CD14-positive monocyte (primary cell): ENCODE measurements at regions not wholly inside any gene's neighbourhood (a gene's known extent, or its start where the extent isn't known, plus 50 kb on each side); places are given as distances from the start of the nearest gene placed in this dataset.
A peak's percentile ranks its signal among the peaks of the same experiment; 100 is the strongest.
"Not testable (repeated sequence)": the region's sequence is repeated elsewhere in the genome, so short reads cannot be mapped to it uniquely, and the experiment has no call there.

ENCODE experiments used
- DNase-seq, 3 donors: peaks; one replicate each; pipeline ENCODE4 v3.0.0-alpha.2; 2011 to 2022
- H2AFZ ChIP-seq: 2 replicates; pipeline ENCODE4 v1.6.0; 2012; ENCODE audit warnings: mild to moderate bottlenecking, low read depth, low read length, inconsistent platforms; ENCODE audit not compliant: insufficient read depth, poor library complexity, severe bottlenecking
- H3K27ac ChIP-seq, 2 donors: 1 replicate in 1 of 2; 2 replicates in 1 of 2; pipeline ENCODE4 v1.5.1; 2012 to 2013; ENCODE audit warnings: low read length in 2 of 2, control low read depth in 1 of 2, inconsistent platforms in 1 of 2, low read depth in 1 of 2, mild to moderate bottlenecking in 1 of 2
- H3K27me3 ChIP-seq, 2 donors: one replicate each; pipeline versions ENCODE4 v1.6.0 to v1.6.1; 2011 to 2013; ENCODE audit warnings: low read length in 2 of 2; ENCODE audit not compliant: control insufficient read depth in 2 of 2, insufficient read depth in 2 of 2
- H3K36me3 ChIP-seq, 2 donors: replicated peaks in 1 of 2; 1 replicate in 1 of 2; 2 replicates in 1 of 2; pipeline versions ENCODE4 v1.5.1 to v1.6.1; 2012 to 2013; ENCODE audit warnings: low read length in 2 of 2, control low read depth in 1 of 2, inconsistent platforms in 1 of 2, mild to moderate bottlenecking in 1 of 2; ENCODE audit not compliant: insufficient read depth in 2 of 2, control insufficient read depth in 1 of 2
- H3K4me1 ChIP-seq, 2 donors: 1 replicate in 1 of 2; 2 replicates in 1 of 2; pipeline versions ENCODE4 v1.5.1 to v1.6.1; 2012 to 2013; ENCODE audit warnings: low read length in 2 of 2, control low read depth in 1 of 2, inconsistent platforms in 1 of 2, mild to moderate bottlenecking in 1 of 2, moderate library complexity in 1 of 2; ENCODE audit not compliant: insufficient read depth in 2 of 2, control insufficient read depth in 1 of 2
- H3K4me2 ChIP-seq: replicated peaks from 2 replicates; pipeline ENCODE3; 2012; ENCODE audit warnings: low read length, moderate library complexity, mild to moderate bottlenecking; ENCODE audit not compliant: poor library complexity, severe bottlenecking; ENCODE audit errors: extremely low read depth
- H3K4me3 ChIP-seq, 3 experiments: fragments of 200-600 bp in 1 of 3; sonication (generic) in 1 of 3; replicated peaks in 1 of 3; 1 replicate in 2 of 3; 2 replicates in 1 of 3; pipeline ENCODE4 v1.5.1; 2011 to 2013; ENCODE audit warnings: low read length in 3 of 3, mild to moderate bottlenecking in 3 of 3, control low read depth in 2 of 3, low read depth in 2 of 3, inconsistent platforms in 1 of 3, moderate library complexity in 1 of 3
- H3K79me2 ChIP-seq: 2 replicates; pipeline ENCODE4 v1.6.0; 2012; ENCODE audit warnings: mild to moderate bottlenecking, control low read depth, inconsistent platforms, low read length, moderate library complexity; ENCODE audit not compliant: insufficient read depth
- H3K9ac ChIP-seq: 2 replicates; pipeline ENCODE4 v1.6.0; 2017; ENCODE audit warnings: low read length, mild to moderate bottlenecking; ENCODE audit not compliant: insufficient read depth, poor library complexity, severe bottlenecking
- H3K9me3 ChIP-seq, 2 donors: replicated peaks in 1 of 2; 1 replicate in 1 of 2; 2 replicates in 1 of 2; pipeline versions ENCODE4 v1.5.1 to v1.6.1; 2012 to 2013; ENCODE audit warnings: low read length in 2 of 2, control low read depth in 1 of 2; ENCODE audit not compliant: control insufficient read depth in 1 of 2, insufficient read depth in 1 of 2
- H4K20me1 ChIP-seq: 2 replicates; pipeline ENCODE4 v1.6.0; 2012; ENCODE audit warnings: mild to moderate bottlenecking, low read length, control low read depth, moderate library complexity; ENCODE audit not compliant: insufficient read depth
- H3K27ac Mint-ChIP-seq, 7 donors: one replicate each; pipeline ENCODE4 v1.8.0; 2020; ENCODE audit warnings: mild to moderate bottlenecking in 7 of 7, mixed read lengths in 7 of 7, moderate library complexity in 6 of 7, inconsistent platforms in 2 of 7
- H3K27me3 Mint-ChIP-seq, 3 donors: one replicate each; pipeline ENCODE4 v1.8.0; 2021 to 2022; ENCODE audit warnings: low read depth in 3 of 3, mild to moderate bottlenecking in 3 of 3, mixed read lengths in 3 of 3, moderate library complexity in 3 of 3, inconsistent platforms in 1 of 3
- H3K36me3 Mint-ChIP-seq, 2 donors: one replicate each; pipeline ENCODE4 v1.8.0; 2020; ENCODE audit warnings: mixed read lengths in 2 of 2, inconsistent platforms in 1 of 2, mild to moderate bottlenecking in 1 of 2
- H3K4me1 Mint-ChIP-seq: one replicate; pipeline ENCODE4 v1.8.0; 2020; ENCODE audit warnings: mild to moderate bottlenecking, mixed read lengths
- H3K4me3 Mint-ChIP-seq, 2 donors: one replicate each; pipeline ENCODE4 v1.8.0; 2020; ENCODE audit warnings: mild to moderate bottlenecking in 2 of 2, mixed read lengths in 2 of 2, moderate library complexity in 1 of 2
- H3K9me3 Mint-ChIP-seq, 7 donors: one replicate each; pipeline ENCODE4 v1.8.0; 2020 to 2022; ENCODE audit warnings: mixed read lengths in 7 of 7, mild to moderate bottlenecking in 6 of 7, moderate library complexity in 6 of 7, inconsistent platforms in 2 of 7
- WGBS: methylation state at CpG from one replicate; pipeline ENCODE4 v1.1.5; 2013; ENCODE audit warnings: missing lambda C conversion rate; ENCODE audit not compliant: insufficient coverage; 5-methylcytosine and 5-hydroxymethylcytosine counted together
- intact Hi-C, 2 donors: fragments of 100-400 bp; cut with micrococcal nuclease; formaldehyde crosslinking; loops; one replicate each; pipeline versions ENCODE4 v1.15.0 to v1.15.1; 2023
- TF ChIP-seq, protein P1 (sequence below): fragments of 200-600 bp; IDR thresholded peaks from one replicate; pipeline ENCODE4 v1.8.0; 2022; ENCODE audit warnings: antibody characterized with exemption, mild to moderate bottlenecking

DNA sequence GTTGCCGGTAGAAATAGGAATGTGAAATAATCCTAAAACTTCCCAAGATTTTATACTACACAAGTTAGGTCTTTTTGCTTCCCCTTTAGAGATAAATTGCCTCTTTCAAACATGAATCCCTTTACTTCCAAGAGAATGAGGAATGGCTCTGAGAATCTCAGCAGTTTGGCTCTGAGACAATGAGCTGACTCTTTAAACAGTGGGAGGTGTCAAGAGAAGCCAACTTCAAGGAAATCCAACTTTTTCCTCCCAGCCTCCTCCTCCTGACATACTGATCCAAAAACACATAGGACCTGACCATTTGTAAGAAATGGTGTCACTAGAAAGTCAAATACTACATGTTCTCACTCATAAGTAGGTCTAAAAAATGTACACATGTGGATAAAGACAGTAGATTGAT lies 154.2 kb downstream of the ALDH8A1 start:
- H3K4me2 ChIP-seq, result no peak overlapping the region
- H3K9me3 ChIP-seq, result peaks cover 0 to 12% of the 10 kb centered on the region in 2 donors
- no peak for DNase-seq
- TF ChIP-seq, protein P1, sequence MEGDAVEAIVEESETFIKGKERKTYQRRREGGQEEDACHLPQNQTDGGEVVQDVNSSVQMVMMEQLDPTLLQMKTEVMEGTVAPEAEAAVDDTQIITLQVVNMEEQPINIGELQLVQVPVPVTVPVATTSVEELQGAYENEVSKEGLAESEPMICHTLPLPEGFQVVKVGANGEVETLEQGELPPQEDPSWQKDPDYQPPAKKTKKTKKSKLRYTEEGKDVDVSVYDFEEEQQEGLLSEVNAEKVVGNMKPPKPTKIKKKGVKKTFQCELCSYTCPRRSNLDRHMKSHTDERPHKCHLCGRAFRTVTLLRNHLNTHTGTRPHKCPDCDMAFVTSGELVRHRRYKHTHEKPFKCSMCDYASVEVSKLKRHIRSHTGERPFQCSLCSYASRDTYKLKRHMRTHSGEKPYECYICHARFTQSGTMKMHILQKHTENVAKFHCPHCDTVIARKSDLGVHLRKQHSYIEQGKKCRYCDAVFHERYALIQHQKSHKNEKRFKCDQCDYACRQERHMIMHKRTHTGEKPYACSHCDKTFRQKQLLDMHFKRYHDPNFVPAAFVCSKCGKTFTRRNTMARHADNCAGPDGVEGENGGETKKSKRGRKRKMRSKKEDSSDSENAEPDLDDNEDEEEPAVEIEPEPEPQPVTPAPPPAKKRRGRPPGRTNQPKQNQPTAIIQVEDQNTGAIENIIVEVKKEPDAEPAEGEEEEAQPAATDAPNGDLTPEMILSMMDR, result no peak
- Mint-ChIP-seq H3K36me3 (no peaks in the 10 kb centered on the region), H3K27ac (no peak overlapping the region), H3K27me3 (peaks cover 0 to 9% (median 2%) of the 10 kb centered on the region in 3 donors), H3K4me1 (no peaks in the 10 kb centered on the region), H3K4me3 (no peak overlapping the region), H3K9me3 (peaks cover 17 to 40% (median 21%) of the 10 kb centered on the region in 7 donors)
- H3K79me2 ChIP-seq, result no peaks in the 10 kb centered on the region
- no peak overlapping the region for H3K4me3 ChIP-seq
- no peaks in the 10 kb centered on the region for H3K27me3 ChIP-seq
- H3K9ac ChIP-seq, result no peak overlapping the region
- H3K27ac ChIP-seq, result no peak overlapping the region
- H3K4me1 ChIP-seq, result no peaks in the 10 kb centered on the region
- WGBS, result no CpG with 5 or more reads among the region's 1 CpG
- H3K36me3 ChIP-seq, result no peaks in the 10 kb centered on the region
- no peaks in the 10 kb centered on the region for H4K20me1 ChIP-seq
- intact Hi-C loops, result no loop called here
- no peak overlapping the region for H2AFZ ChIP-seq

DNA sequence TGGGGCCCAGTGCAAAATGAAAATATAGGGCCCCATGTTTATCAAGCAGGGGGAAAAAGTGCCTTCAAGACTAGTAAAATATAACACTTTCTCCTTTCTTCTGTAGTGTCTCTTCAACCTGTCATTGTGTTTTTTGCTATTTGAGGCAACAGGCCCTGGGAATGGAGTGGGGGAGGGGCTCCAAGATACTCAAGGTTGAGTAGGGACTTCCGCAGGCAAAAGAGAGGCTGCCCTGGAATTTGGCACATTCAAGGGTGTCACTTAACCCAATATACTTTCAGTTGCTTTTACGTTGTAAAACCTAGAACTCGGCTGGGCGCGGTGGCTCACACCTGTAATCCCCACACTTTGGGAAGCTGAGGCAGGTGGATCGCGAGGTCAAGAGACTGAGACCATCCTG lies 154.9 kb downstream of the ALDH8A1 start:
- peaks cover 1 to 4% (median 2%) of the 10 kb centered on the region in 3 donors for H3K27me3 Mint-ChIP-seq
- peaks cover 19 to 44% (median 25%) of the 10 kb centered on the region in 7 donors for H3K9me3 Mint-ChIP-seq
- Histone ChIP-seq H3K4me3 (no peak overlapping the region), H3K79me2 (no peaks in the 10 kb centered on the region), H3K27me3 (no peaks in the 10 kb centered on the region), H3K4me2 (no peak overlapping the region), H4K20me1 (no peaks in the 10 kb centered on the region), H2AFZ (no peak overlapping the region), H3K27ac (no peak overlapping the region), H3K36me3 (no peaks in the 10 kb centered on the region), H3K9ac (no peak overlapping the region), H3K9me3 (peaks cover 3 to 19% of the 10 kb centered on the region in 2 donors), H3K4me1 (no peaks in the 10 kb centered on the region)
- H3K36me3 Mint-ChIP-seq, result no peaks in the 10 kb centered on the region
- no peak for DNase-seq
- no peak overlapping the region for H3K4me3 Mint-ChIP-seq
- intact Hi-C loops, result no loop called here
- WGBS, result 97% methylated on average over 4 of the region's 7 CpGs
- TF ChIP-seq, protein P1, result no peak
- H3K4me1 Mint-ChIP-seq, result no peaks in the 10 kb centered on the region
- H3K27ac Mint-ChIP-seq, result no peak overlapping the region

DNA sequence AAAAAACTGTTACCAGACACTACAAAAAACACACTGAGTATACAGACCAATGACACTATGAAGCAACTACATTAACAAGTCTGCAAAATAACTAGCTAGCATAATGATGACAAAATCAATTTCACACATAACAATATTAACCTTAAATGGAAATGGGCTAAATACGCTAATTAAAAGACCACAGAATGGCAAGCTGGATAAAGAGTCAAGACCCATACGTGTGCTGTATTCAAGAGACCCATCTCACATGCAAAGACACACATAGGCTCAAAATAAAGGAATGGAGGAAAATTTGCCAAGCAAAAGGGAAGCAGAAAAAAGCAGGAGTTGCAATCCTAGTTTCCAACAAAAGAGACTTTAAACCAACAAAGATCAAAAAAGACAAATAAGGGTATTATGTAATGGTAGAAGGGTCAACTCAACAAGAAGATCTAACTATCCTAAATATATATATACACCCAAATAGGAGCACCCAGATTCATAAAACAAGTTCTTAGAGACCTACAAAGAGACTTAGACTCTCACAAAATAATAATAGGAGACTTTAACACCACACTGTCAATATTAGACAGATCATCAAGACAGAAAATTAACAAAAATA lies 158.6 kb downstream of the ALDH8A1 start:
- H2AFZ ChIP-seq, DNase-seq, H3K36me3 ChIP-seq, H3K4me3 ChIP-seq, H3K4me1 Mint-ChIP-seq, H4K20me1 ChIP-seq, H3K36me3 Mint-ChIP-seq, intact Hi-C loops, H3K79me2 ChIP-seq, H3K4me1 ChIP-seq, H3K27me3 ChIP-seq, H3K4me3 Mint-ChIP-seq, H3K27me3 Mint-ChIP-seq, H3K27ac ChIP-seq, H3K4me2 ChIP-seq, H3K9ac ChIP-seq: not testable (repeated sequence)
- H3K27ac Mint-ChIP-seq, result peak overlapping the region in 1 of 7 donors; percentile 6
- H3K9me3 Mint-ChIP-seq, result peaks cover 24 to 44% (median 27%) of the 10 kb centered on the region in 7 donors
- peaks cover 14 to 19% of the 10 kb centered on the region in 2 donors for H3K9me3 ChIP-seq
- no CpG with 5 or more reads among the region's 2 CpGs for WGBS
